Naive thymus-derived CD4-positive, alpha-beta T cell (primary cell): ENCODE measurements at regions not wholly inside any gene's neighbourhood (a gene's known extent, or its start where the extent isn't known, plus 50 kb on each side); places are given as distances from the start of the nearest gene placed in this dataset.
"Not testable (repeated sequence)": the region's sequence is repeated elsewhere in the genome, so short reads cannot be mapped to it uniquely, and the experiment has no call there.

ENCODE experiments used
- ATAC-seq: fragments of 150-1000 bp; cut with Tn5 transposase; 2 replicates; pipeline ENCODE4 v1.10.0; 2021; ENCODE audit warnings: mild to moderate bottlenecking, moderate library complexity
- CTCF ChIA-PET: fragments of 350-600 bp; sonication (Branson Sonifier 250); formaldehyde crosslinking; loops from one replicate; lab custom pipeline; 2021; ENCODE audit warnings: antibody characterized with exemption; lab: Charles Lee
- POLR2A ChIA-PET: fragments of 350-600 bp; sonication (Branson Sonifier 250); formaldehyde crosslinking; loops from one replicate; lab custom pipeline; 2021; ENCODE audit warnings: antibody characterized with exemption, inconsistent platforms; lab: Charles Lee
- DNase-seq, 9 donors: peaks; one replicate each; pipeline versions ENCODE4 v3.0.0 to v3.0.0-alpha.2; 2020 to 2022; ENCODE audit warnings: mixed read lengths in 1 of 9
- H3K27ac ChIP-seq: one replicate; pipeline ENCODE4 v1.7.0; 2013; ENCODE audit warnings: mild to moderate bottlenecking, low read depth, low read length, moderate library complexity
- H3K27me3 ChIP-seq, 2 donors: one replicate each; pipeline ENCODE4 v1.7.0; 2013; ENCODE audit warnings: low read length in 2 of 2, mild to moderate bottlenecking in 2 of 2, moderate library complexity in 2 of 2; ENCODE audit not compliant: control insufficient read depth in 2 of 2, insufficient read depth in 2 of 2
- H3K36me3 ChIP-seq, 3 experiments: 1 replicate in 2 of 3; 2 replicates in 1 of 3; pipeline ENCODE4 v1.7.0; 2013; ENCODE audit warnings: low read length in 3 of 3, mild to moderate bottlenecking in 3 of 3, moderate library complexity in 1 of 3; ENCODE audit not compliant: insufficient read depth in 3 of 3, control insufficient read depth in 2 of 3
- H3K4me1 ChIP-seq, 2 donors: one replicate each; pipeline ENCODE4 v1.7.0; 2013; ENCODE audit warnings: low read length in 2 of 2, mild to moderate bottlenecking in 2 of 2, moderate library complexity in 1 of 2; ENCODE audit not compliant: control insufficient read depth in 2 of 2, insufficient read depth in 2 of 2
- H3K4me3 ChIP-seq: 2 replicates; pipeline ENCODE4 v1.7.0; 2013; ENCODE audit warnings: mild to moderate bottlenecking, low read length
- H3K9me3 ChIP-seq, 3 experiments: 1 replicate in 2 of 3; 2 replicates in 1 of 3; pipeline ENCODE4 v1.7.0; 2013; ENCODE audit warnings: low read length in 3 of 3; ENCODE audit not compliant: control insufficient read depth in 2 of 3
- H3K27ac Mint-ChIP-seq, 9 donors: one replicate each; pipeline ENCODE4 v1.8.0; 2020 to 2022; ENCODE audit warnings: mixed read lengths in 9 of 9, mild to moderate bottlenecking in 8 of 9, moderate library complexity in 5 of 9, inconsistent platforms in 2 of 9
- H3K27me3 Mint-ChIP-seq, 5 donors: one replicate each; pipeline ENCODE4 v1.8.0; 2021 to 2022; ENCODE audit warnings: mixed read lengths in 5 of 5, mild to moderate bottlenecking in 1 of 5
- H3K36me3 Mint-ChIP-seq, 5 donors: one replicate each; pipeline ENCODE4 v1.8.0; 2020 to 2022; ENCODE audit warnings: mixed read lengths in 5 of 5, mild to moderate bottlenecking in 3 of 5, inconsistent platforms in 1 of 5
- H3K4me1 Mint-ChIP-seq, 7 donors: one replicate each; pipeline ENCODE4 v1.8.0; 2020 to 2022; ENCODE audit warnings: mixed read lengths in 7 of 7, mild to moderate bottlenecking in 3 of 7, inconsistent platforms in 1 of 7
- H3K4me3 Mint-ChIP-seq, 10 donors: one replicate each; pipeline ENCODE4 v1.8.0; 2020 to 2022; ENCODE audit warnings: mild to moderate bottlenecking in 10 of 10, mixed read lengths in 10 of 10, moderate library complexity in 6 of 10, inconsistent platforms in 2 of 10
- H3K9me3 Mint-ChIP-seq, 11 donors: one replicate each; pipeline ENCODE4 v1.8.0; 2020 to 2022; ENCODE audit warnings: mixed read lengths in 11 of 11, mild to moderate bottlenecking in 4 of 11, inconsistent platforms in 1 of 11, moderate library complexity in 1 of 11
- intact Hi-C, 2 donors: fragments of 100-400 bp; cut with micrococcal nuclease; formaldehyde crosslinking; loops; one replicate each; pipeline ENCODE4 v1.15.1; 2023

- POLR2A ChIA-PET: no interaction called here
- Histone ChIP-seq H3K27me3 (no peaks in the 10 kb centered on the region), H3K4me3 (no peak overlapping the region), H3K36me3 (no peaks in the 10 kb centered on the region), H3K9me3 (no peaks in the 10 kb centered on the region), H3K27ac (no peak overlapping the region), H3K4me1 (no peaks in the 10 kb centered on the region)
- no peak for ATAC-seq
- Mint-ChIP-seq H3K27me3 (no peaks in the 10 kb centered on the region), H3K36me3 (no peaks in the 10 kb centered on the region), H3K9me3 (no peaks in the 10 kb centered on the region), H3K4me1 (no peaks in the 10 kb centered on the region), H3K4me3 (no peak overlapping the region), H3K27ac (no peak overlapping the region)
- CTCF ChIA-PET: no interaction called here
- intact Hi-C loops: no loop called here
- DNase-seq: no peak
Observed at GRCh38 chr2:34799556-34799955, 1200.5 kb upstream of the FAM98A start.

DNA sequence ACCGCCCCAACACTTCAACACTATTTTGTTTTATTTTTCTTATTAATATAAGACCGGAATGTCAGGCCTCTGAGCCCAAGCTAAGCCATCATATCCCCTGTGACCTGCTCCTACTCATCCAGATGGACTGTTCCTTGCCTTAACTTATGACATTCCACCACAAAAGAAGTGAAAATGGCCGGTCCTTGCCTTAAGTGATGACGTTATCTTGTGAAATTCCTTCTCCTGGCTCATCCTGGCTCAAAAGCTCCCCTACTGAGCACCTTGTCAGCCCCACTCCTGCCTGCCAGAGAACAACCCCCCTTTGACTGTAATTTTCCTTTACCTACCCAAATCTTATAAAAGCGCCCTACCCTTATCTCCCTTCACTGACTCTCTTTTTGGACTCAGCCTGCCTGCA lies 1196.5 kb upstream of the FAM98A start:
- H3K4me3 Mint-ChIP-seq, H3K4me1 Mint-ChIP-seq, H3K9me3 ChIP-seq, H3K27me3 Mint-ChIP-seq, POLR2A ChIA-PET, DNase-seq, ATAC-seq, H3K4me1 ChIP-seq, CTCF ChIA-PET, intact Hi-C loops, H3K36me3 ChIP-seq, H3K9me3 Mint-ChIP-seq, H3K4me3 ChIP-seq, H3K27ac ChIP-seq, H3K27me3 ChIP-seq, H3K27ac Mint-ChIP-seq, H3K36me3 Mint-ChIP-seq: not testable (repeated sequence)

GRCh38 chr2:34789169-34789568 lies 1190.1 kb upstream of the FAM98A start:
- ChIA-PET CTCF (no interaction called here), POLR2A (no interaction called here)
- Mint-ChIP-seq H3K36me3 (no peaks in the 10 kb centered on the region), H3K27ac (no peak overlapping the region), H3K27me3 (no peaks in the 10 kb centered on the region), H3K9me3 (peaks cover 0 to 9% (median 4%) of the 10 kb centered on the region in 11 donors), H3K4me3 (no peak overlapping the region), H3K4me1 (no peaks in the 10 kb centered on the region)
- H3K9me3 ChIP-seq: no peaks in the 10 kb centered on the region
- intact Hi-C loops: no loop called here
- no peaks in the 10 kb centered on the region for H3K36me3 ChIP-seq
- DNase-seq (no peak), ATAC-seq (no peak)
- no peaks in the 10 kb centered on the region for H3K27me3 ChIP-seq
- H3K4me1 ChIP-seq: no peaks in the 10 kb centered on the region
- no peak overlapping the region for H3K27ac ChIP-seq
- no peak overlapping the region for H3K4me3 ChIP-seq

DNA sequence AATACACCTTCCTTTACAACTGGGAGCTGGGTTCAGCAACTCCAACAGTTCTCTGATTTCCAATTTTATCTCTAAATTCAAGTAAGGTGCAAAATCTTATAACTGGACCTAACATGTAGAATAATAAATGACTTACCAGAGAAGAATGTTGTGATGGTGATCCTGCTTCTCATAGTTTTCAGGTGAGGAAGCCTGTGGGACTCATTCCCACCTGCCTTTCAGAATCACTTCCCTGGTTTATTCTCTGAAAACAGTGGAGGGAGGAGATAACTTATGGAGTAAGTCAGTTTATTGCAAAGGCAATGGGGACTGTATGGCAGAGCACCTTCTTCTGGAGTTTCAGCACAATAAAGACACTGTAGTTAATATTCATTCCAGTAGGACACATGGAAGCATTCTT lies 1188.2 kb upstream of the FAM98A start:
- H3K4me3 ChIP-seq: no peak overlapping the region
- H3K36me3 ChIP-seq: no peaks in the 10 kb centered on the region
- H3K27me3 Mint-ChIP-seq: no peaks in the 10 kb centered on the region
- H3K27ac Mint-ChIP-seq: no peak overlapping the region
- H3K9me3 Mint-ChIP-seq: peaks cover 0 to 9% (median 4%) of the 10 kb centered on the region in 11 donors
- no peaks in the 10 kb centered on the region for H3K9me3 ChIP-seq
- ATAC-seq: no peak
- H3K27me3 ChIP-seq: no peaks in the 10 kb centered on the region
- no peaks in the 10 kb centered on the region for H3K4me1 ChIP-seq
- no peaks in the 10 kb centered on the region for H3K4me1 Mint-ChIP-seq
- no peaks in the 10 kb centered on the region for H3K36me3 Mint-ChIP-seq
- intact Hi-C loops: no loop called here
- H3K4me3 Mint-ChIP-seq: no peak overlapping the region
- ChIA-PET CTCF (no interaction called here), POLR2A (no interaction called here)
- no peak for DNase-seq
- H3K27ac ChIP-seq: no peak overlapping the region

DNA sequence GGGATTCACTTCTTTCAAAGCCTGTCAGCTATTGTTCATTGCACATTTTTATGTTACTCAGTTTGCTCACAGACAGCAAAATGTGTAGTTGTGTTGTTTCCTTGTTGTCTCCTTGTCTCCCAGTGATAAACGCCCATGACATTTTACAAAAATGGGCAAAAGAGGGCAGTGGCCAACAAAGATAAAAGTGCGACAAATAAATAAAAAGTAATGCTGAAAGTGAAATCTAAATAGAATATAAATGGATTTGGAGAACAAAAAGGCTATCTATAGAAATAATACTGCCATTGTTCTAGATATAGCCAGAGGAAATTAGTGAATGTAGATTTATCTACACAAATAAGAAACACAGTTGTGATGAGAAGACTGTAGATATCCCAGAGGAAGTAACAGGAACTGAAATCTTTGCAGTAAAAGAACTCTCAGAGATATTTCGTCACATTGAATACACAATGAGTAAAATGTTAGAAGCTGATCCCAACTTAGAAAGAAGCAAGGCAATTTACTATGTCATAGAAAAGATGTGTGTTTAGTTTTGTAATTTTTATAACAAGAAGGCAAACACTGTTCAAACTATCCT lies 1186.2 kb upstream of the FAM98A start:
- no peaks in the 10 kb centered on the region for H3K27me3 Mint-ChIP-seq
- H3K27ac ChIP-seq: no peak overlapping the region
- no peak overlapping the region for H3K27ac Mint-ChIP-seq
- H3K9me3 Mint-ChIP-seq: peaks cover 2 to 18% (median 6%) of the 10 kb centered on the region in 11 donors
- H3K36me3 ChIP-seq: no peaks in the 10 kb centered on the region
- H3K4me1 ChIP-seq: no peaks in the 10 kb centered on the region
- ChIA-PET CTCF (no interaction called here), POLR2A (no interaction called here)
- no peaks in the 10 kb centered on the region for H3K4me1 Mint-ChIP-seq
- no peaks in the 10 kb centered on the region for H3K27me3 ChIP-seq
- ATAC-seq: no peak
- H3K4me3 ChIP-seq: no peak overlapping the region
- no peaks in the 10 kb centered on the region for H3K9me3 ChIP-seq
- DNase-seq: no peak
- peaks cover 0 to 3% (median 0%) of the 10 kb centered on the region in 5 donors for H3K36me3 Mint-ChIP-seq
- intact Hi-C loops: no loop called here
- no peak overlapping the region for H3K4me3 Mint-ChIP-seq

DNA sequence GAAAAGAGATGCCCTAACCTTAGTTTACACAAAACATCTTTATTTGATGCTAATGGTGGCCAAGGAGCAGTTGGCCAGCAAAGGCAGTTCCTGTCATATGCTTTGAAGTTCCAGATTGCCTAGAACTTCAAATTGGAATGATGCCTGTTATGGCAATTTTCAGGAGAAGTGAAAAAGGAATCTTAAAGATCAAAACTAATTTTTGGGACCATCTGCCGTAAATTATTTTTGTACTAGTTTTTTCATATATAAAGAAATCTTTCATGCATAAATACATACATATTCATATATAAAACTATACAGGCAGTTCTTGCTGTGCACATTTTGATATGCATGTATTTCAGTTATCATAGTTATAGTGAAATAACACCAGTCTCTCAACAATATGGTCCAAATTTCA lies 1185.6 kb upstream of the FAM98A start:
- DNase-seq (no peak), ATAC-seq (no peak)
- no peak overlapping the region for H3K27ac Mint-ChIP-seq
- H3K27me3 Mint-ChIP-seq: no peaks in the 10 kb centered on the region
- H3K4me3 Mint-ChIP-seq: no peak overlapping the region
- Histone ChIP-seq H3K9me3 (no peaks in the 10 kb centered on the region), H3K27me3 (no peaks in the 10 kb centered on the region), H3K4me3 (no peak overlapping the region), H3K36me3 (no peaks in the 10 kb centered on the region), H3K4me1 (no peaks in the 10 kb centered on the region), H3K27ac (no peak overlapping the region)
- CTCF ChIA-PET: no interaction called here
- intact Hi-C loops: no loop called here
- no peaks in the 10 kb centered on the region for H3K4me1 Mint-ChIP-seq
- H3K9me3 Mint-ChIP-seq: peaks cover 2 to 18% (median 6%) of the 10 kb centered on the region in 11 donors
- H3K36me3 Mint-ChIP-seq: peaks cover 0 to 3% (median 0%) of the 10 kb centered on the region in 5 donors
- POLR2A ChIA-PET: no interaction called here

DNA sequence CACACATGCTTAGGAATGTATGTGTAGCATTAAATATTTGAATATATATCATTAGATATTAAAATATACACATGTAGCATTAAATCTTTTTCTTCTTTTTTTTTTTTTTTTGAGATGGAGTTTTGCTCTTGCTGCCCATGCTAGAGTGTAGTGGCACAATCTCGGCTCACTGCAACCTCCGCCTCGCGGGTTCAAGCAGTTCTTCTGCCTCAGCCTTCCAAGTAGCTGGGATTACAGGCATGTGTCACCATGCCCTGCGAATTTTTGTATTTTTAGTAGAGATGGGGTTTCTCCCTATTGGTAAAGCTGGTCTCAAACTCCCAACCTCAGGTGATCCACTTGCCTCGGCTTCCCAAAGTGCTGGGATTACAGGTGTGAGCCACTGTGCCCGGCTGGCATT lies 1151.6 kb upstream of the FAM98A start:
- H3K36me3 Mint-ChIP-seq, H3K9me3 ChIP-seq, CTCF ChIA-PET, H3K36me3 ChIP-seq, POLR2A ChIA-PET, ATAC-seq, intact Hi-C loops, H3K27me3 Mint-ChIP-seq, H3K27ac Mint-ChIP-seq, H3K4me1 ChIP-seq, H3K9me3 Mint-ChIP-seq, H3K4me3 ChIP-seq, H3K4me1 Mint-ChIP-seq, H3K4me3 Mint-ChIP-seq, DNase-seq, H3K27me3 ChIP-seq, H3K27ac ChIP-seq: not testable (repeated sequence)
